OCI-LY1 (cell line): ENCODE measurements at regions not wholly inside any gene's neighbourhood (a gene's known extent, or its start where the extent isn't known, plus 50 kb on each side); places are given as distances from the start of the nearest gene placed in this dataset.

Experiments used
- H2AFZ ChIP-seq: fragments of 200-600 bp; sonication (generic), shearing (Covaris generic); 2 replicates; pipeline ENCODE4 v1.6.0; 2014; ENCODE audit warnings: antibody characterized with exemption, mild to moderate bottlenecking, low read length
- H3F3A ChIP-seq: fragments of 200-600 bp; sonication (generic), shearing (Covaris generic); 2 replicates; pipeline ENCODE4 v1.6.0; 2014; ENCODE audit warnings: mild to moderate bottlenecking, antibody characterized with exemption, low read length, moderate library complexity; ENCODE audit not compliant: insufficient read depth
- H3K27ac ChIP-seq: fragments of 200-600 bp; sonication (generic); 2 replicates; pipeline ENCODE4 v1.5.1; 2014; ENCODE audit warnings: low read length, mixed run types, mild to moderate bottlenecking, low read depth; ENCODE audit not compliant: poor library complexity, severe bottlenecking
- H3K27me3 ChIP-seq: fragments of 200-600 bp; sonication (generic); 2 replicates; pipeline ENCODE4 v1.6.0; 2014; ENCODE audit warnings: antibody characterized with exemption, mild to moderate bottlenecking, low read length, moderate library complexity; ENCODE audit not compliant: insufficient read depth
- H3K36me3 ChIP-seq: fragments of 200-600 bp; sonication (generic); 2 replicates; pipeline ENCODE4 v1.6.1; 2014; ENCODE audit warnings: mild to moderate bottlenecking, antibody characterized with exemption, low read length, moderate library complexity, mixed read lengths; ENCODE audit not compliant: insufficient read depth
- H3K4me1 ChIP-seq: fragments of 200-600 bp; sonication (generic); 2 replicates; pipeline ENCODE4 v1.5.1; 2014; ENCODE audit warnings: mild to moderate bottlenecking, low read length, moderate library complexity; ENCODE audit not compliant: insufficient read depth, severe bottlenecking
- H3K4me2 ChIP-seq: fragments of 200-600 bp; sonication (generic), shearing (Covaris generic); 2 replicates; pipeline ENCODE4 v1.6.1; 2014; ENCODE audit warnings: low read length
- H3K4me3 ChIP-seq: fragments of 200-600 bp; sonication (generic); 2 replicates; pipeline ENCODE4 v1.5.1; 2014; ENCODE audit warnings: low read length, low read depth, mild to moderate bottlenecking, mixed read lengths; ENCODE audit not compliant: poor library complexity, severe bottlenecking
- H3K79me2 ChIP-seq: fragments of 200-600 bp; shearing (Covaris generic); 2 replicates; pipeline ENCODE4 v1.6.1; 2016; ENCODE audit warnings: mixed run types, low read length, mixed read lengths; ENCODE audit not compliant: insufficient read depth
- H3K9ac ChIP-seq: fragments of 200-600 bp; sonication (generic), shearing (Covaris generic); 2 replicates; pipeline ENCODE4 v1.6.1; 2014; ENCODE audit warnings: mild to moderate bottlenecking, low read length, mixed read lengths
- H3K9me2 ChIP-seq: fragments of 200-600 bp; sonication (generic), shearing (Covaris generic); 2 replicates; pipeline ENCODE4 v1.6.1; 2014; ENCODE audit warnings: low read depth, mild to moderate bottlenecking, low read length, mixed read lengths
- H3K9me3 ChIP-seq: fragments of 200-600 bp; shearing (Covaris generic); 2 replicates; pipeline ENCODE4 v1.6.1; 2014; ENCODE audit warnings: low read length, mixed read lengths
- H4K20me1 ChIP-seq: fragments of 200-600 bp; sonication (generic), shearing (Covaris generic); 2 replicates; pipeline ENCODE4 v1.6.0; 2016; ENCODE audit warnings: mild to moderate bottlenecking, low read length; ENCODE audit not compliant: insufficient read depth
- CTCF ChIP-seq: fragments of 200-600 bp; sonication (generic), shearing (Covaris generic); IDR thresholded peaks from 2 replicates; pipeline ENCODE4 v1.5.1; 2017; ENCODE audit warnings: mild to moderate bottlenecking, antibody characterized with exemption, low read length, moderate library complexity, mixed read lengths
- EZH2 ChIP-seq: fragments of 200-600 bp; sonication (generic), shearing (Covaris generic); IDR thresholded peaks from 2 replicates; pipeline ENCODE4 v1.8.0; 2017; ENCODE audit warnings: borderline replicate concordance, mixed run types, mild to moderate bottlenecking, antibody characterized with exemption, low read length, moderate library complexity, mixed read lengths

DNA sequence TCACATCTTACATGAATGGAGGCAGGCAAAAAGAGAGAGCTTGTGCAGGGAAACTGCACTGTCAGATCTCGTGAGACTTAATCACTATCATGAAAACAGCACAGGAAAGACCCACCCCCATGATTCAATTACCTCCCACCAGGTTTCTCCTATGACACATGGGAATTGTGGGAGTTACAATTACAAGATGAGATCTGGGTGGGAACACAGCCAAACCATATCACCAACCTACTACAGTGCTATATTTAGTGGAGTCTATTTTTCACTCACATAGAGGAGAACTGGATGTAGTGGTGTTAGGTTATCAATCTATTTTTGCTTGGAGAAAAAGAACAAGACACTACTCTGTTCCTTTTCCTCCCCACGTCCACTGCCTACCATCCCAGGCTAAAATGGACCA is 276.6 kb downstream of the KCTD12 start:
- H3F3A ChIP-seq: no peaks in the 10 kb centered on the region
- H2AFZ ChIP-seq: no peak overlapping the region
- H3K9me3 ChIP-seq: no peaks in the 10 kb centered on the region
- H3K9me2 ChIP-seq: no peaks in the 10 kb centered on the region
- no peaks in the 10 kb centered on the region for H3K79me2 ChIP-seq
- no peak overlapping the region for H3K9ac ChIP-seq
- no peaks in the 10 kb centered on the region for H3K27me3 ChIP-seq
- no peak for TF ChIP-seq EZH2
- TF ChIP-seq CTCF: no peak
- no peaks in the 10 kb centered on the region for H3K4me1 ChIP-seq
- no peak overlapping the region for H3K27ac ChIP-seq
- no peaks in the 10 kb centered on the region for H3K36me3 ChIP-seq
- no peaks in the 10 kb centered on the region for H4K20me1 ChIP-seq
- no peak overlapping the region for H3K4me2 ChIP-seq
- H3K4me3 ChIP-seq: no peak overlapping the region

DNA sequence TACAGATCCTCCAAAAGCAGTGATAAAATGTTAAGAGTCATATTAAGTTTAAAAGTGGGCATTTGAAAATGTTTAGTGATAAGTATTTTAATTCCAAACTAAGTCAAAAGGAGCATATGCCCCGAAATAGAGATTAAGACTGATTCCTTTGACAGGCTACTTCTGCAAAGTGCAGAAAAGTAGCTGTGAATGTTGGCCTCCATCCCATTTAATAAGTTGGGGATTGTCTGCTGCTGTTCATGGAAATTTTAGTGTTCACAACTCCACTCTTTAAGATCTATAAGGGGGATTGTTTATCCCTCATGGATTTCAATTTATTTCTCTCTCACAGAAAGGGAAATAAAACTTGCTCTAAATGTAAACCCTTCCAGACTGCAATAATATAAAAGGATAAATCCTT is 278.3 kb downstream of the KCTD12 start:
- no peak overlapping the region for H3K4me2 ChIP-seq
- no peak overlapping the region for H2AFZ ChIP-seq
- H3K27me3 ChIP-seq: no peaks in the 10 kb centered on the region
- H3F3A ChIP-seq: no peaks in the 10 kb centered on the region
- no peak overlapping the region for H3K4me3 ChIP-seq
- H4K20me1 ChIP-seq: no peaks in the 10 kb centered on the region
- no peak overlapping the region for H3K9ac ChIP-seq
- no peak overlapping the region for H3K27ac ChIP-seq
- TF ChIP-seq EZH2: no peak
- no peak for TF ChIP-seq CTCF
- H3K9me2 ChIP-seq: no peaks in the 10 kb centered on the region
- no peaks in the 10 kb centered on the region for H3K36me3 ChIP-seq
- no peaks in the 10 kb centered on the region for H3K4me1 ChIP-seq
- no peaks in the 10 kb centered on the region for H3K79me2 ChIP-seq
- H3K9me3 ChIP-seq: no peaks in the 10 kb centered on the region

- no peak overlapping the region for H3K4me3 ChIP-seq
- no peak overlapping the region for H3K27ac ChIP-seq
- H3F3A ChIP-seq: no peaks in the 10 kb centered on the region
- no peaks in the 10 kb centered on the region for H3K79me2 ChIP-seq
- no peak overlapping the region for H3K4me2 ChIP-seq
- H3K9ac ChIP-seq: no peak overlapping the region
- no peaks in the 10 kb centered on the region for H3K4me1 ChIP-seq
- H3K9me3 ChIP-seq: no peaks in the 10 kb centered on the region
- H3K9me2 ChIP-seq: no peaks in the 10 kb centered on the region; the same call in 1 of the 2 replicates
- no peak overlapping the region for H2AFZ ChIP-seq
- no peaks in the 10 kb centered on the region for H4K20me1 ChIP-seq
- no peak for TF ChIP-seq CTCF
- H3K27me3 ChIP-seq: no peaks in the 10 kb centered on the region
- H3K36me3 ChIP-seq: no peaks in the 10 kb centered on the region
These were observed 286.1 kb downstream of the KCTD12 start for GRCh38 chr13:76600081-76600480.
